CD14-positive monocyte (primary cell): ENCODE measurements at regions not wholly inside any gene's neighbourhood (a gene's known extent, or its start where the extent isn't known, plus 50 kb on each side); places are given as distances from the start of the nearest gene placed in this dataset.

Experiments used
- DNase-seq, 3 donors: peaks; one replicate each; pipeline ENCODE4 v3.0.0-alpha.2; 2011 to 2022
- H2AFZ ChIP-seq: 2 replicates; pipeline ENCODE4 v1.6.0; 2012; ENCODE audit warnings: mild to moderate bottlenecking, low read depth, low read length, inconsistent platforms; ENCODE audit not compliant: insufficient read depth, poor library complexity, severe bottlenecking
- H3K27ac ChIP-seq, 2 donors: 1 replicate in 1 of 2; 2 replicates in 1 of 2; pipeline ENCODE4 v1.5.1; 2012 to 2013; ENCODE audit warnings: low read length in 2 of 2, control low read depth in 1 of 2, inconsistent platforms in 1 of 2, low read depth in 1 of 2, mild to moderate bottlenecking in 1 of 2
- H3K27me3 ChIP-seq, 2 donors: one replicate each; pipeline versions ENCODE4 v1.6.0 to v1.6.1; 2011 to 2013; ENCODE audit warnings: low read length in 2 of 2; ENCODE audit not compliant: control insufficient read depth in 2 of 2, insufficient read depth in 2 of 2
- H3K36me3 ChIP-seq, 2 donors: replicated peaks in 1 of 2; 1 replicate in 1 of 2; 2 replicates in 1 of 2; pipeline versions ENCODE4 v1.5.1 to v1.6.1; 2012 to 2013; ENCODE audit warnings: low read length in 2 of 2, control low read depth in 1 of 2, inconsistent platforms in 1 of 2, mild to moderate bottlenecking in 1 of 2; ENCODE audit not compliant: insufficient read depth in 2 of 2, control insufficient read depth in 1 of 2
- H3K4me1 ChIP-seq, 2 donors: 1 replicate in 1 of 2; 2 replicates in 1 of 2; pipeline versions ENCODE4 v1.5.1 to v1.6.1; 2012 to 2013; ENCODE audit warnings: low read length in 2 of 2, control low read depth in 1 of 2, inconsistent platforms in 1 of 2, mild to moderate bottlenecking in 1 of 2, moderate library complexity in 1 of 2; ENCODE audit not compliant: insufficient read depth in 2 of 2, control insufficient read depth in 1 of 2
- H3K4me2 ChIP-seq: replicated peaks from 2 replicates; pipeline ENCODE3; 2012; ENCODE audit warnings: low read length, moderate library complexity, mild to moderate bottlenecking; ENCODE audit not compliant: poor library complexity, severe bottlenecking; ENCODE audit errors: extremely low read depth
- H3K4me3 ChIP-seq, 3 experiments: fragments of 200-600 bp in 1 of 3; sonication (generic) in 1 of 3; replicated peaks in 1 of 3; 1 replicate in 2 of 3; 2 replicates in 1 of 3; pipeline ENCODE4 v1.5.1; 2011 to 2013; ENCODE audit warnings: low read length in 3 of 3, mild to moderate bottlenecking in 3 of 3, control low read depth in 2 of 3, low read depth in 2 of 3, inconsistent platforms in 1 of 3, moderate library complexity in 1 of 3
- H3K79me2 ChIP-seq: 2 replicates; pipeline ENCODE4 v1.6.0; 2012; ENCODE audit warnings: mild to moderate bottlenecking, control low read depth, inconsistent platforms, low read length, moderate library complexity; ENCODE audit not compliant: insufficient read depth
- H3K9ac ChIP-seq: 2 replicates; pipeline ENCODE4 v1.6.0; 2017; ENCODE audit warnings: low read length, mild to moderate bottlenecking; ENCODE audit not compliant: insufficient read depth, poor library complexity, severe bottlenecking
- H3K9me3 ChIP-seq, 2 donors: replicated peaks in 1 of 2; 1 replicate in 1 of 2; 2 replicates in 1 of 2; pipeline versions ENCODE4 v1.5.1 to v1.6.1; 2012 to 2013; ENCODE audit warnings: low read length in 2 of 2, control low read depth in 1 of 2; ENCODE audit not compliant: control insufficient read depth in 1 of 2, insufficient read depth in 1 of 2
- H4K20me1 ChIP-seq: 2 replicates; pipeline ENCODE4 v1.6.0; 2012; ENCODE audit warnings: mild to moderate bottlenecking, low read length, control low read depth, moderate library complexity; ENCODE audit not compliant: insufficient read depth
- H3K27ac Mint-ChIP-seq, 7 donors: one replicate each; pipeline ENCODE4 v1.8.0; 2020; ENCODE audit warnings: mild to moderate bottlenecking in 7 of 7, mixed read lengths in 7 of 7, moderate library complexity in 6 of 7, inconsistent platforms in 2 of 7
- H3K27me3 Mint-ChIP-seq, 3 donors: one replicate each; pipeline ENCODE4 v1.8.0; 2021 to 2022; ENCODE audit warnings: low read depth in 3 of 3, mild to moderate bottlenecking in 3 of 3, mixed read lengths in 3 of 3, moderate library complexity in 3 of 3, inconsistent platforms in 1 of 3
- H3K36me3 Mint-ChIP-seq, 2 donors: one replicate each; pipeline ENCODE4 v1.8.0; 2020; ENCODE audit warnings: mixed read lengths in 2 of 2, inconsistent platforms in 1 of 2, mild to moderate bottlenecking in 1 of 2
- H3K4me1 Mint-ChIP-seq: one replicate; pipeline ENCODE4 v1.8.0; 2020; ENCODE audit warnings: mild to moderate bottlenecking, mixed read lengths
- H3K4me3 Mint-ChIP-seq, 2 donors: one replicate each; pipeline ENCODE4 v1.8.0; 2020; ENCODE audit warnings: mild to moderate bottlenecking in 2 of 2, mixed read lengths in 2 of 2, moderate library complexity in 1 of 2
- H3K9me3 Mint-ChIP-seq, 7 donors: one replicate each; pipeline ENCODE4 v1.8.0; 2020 to 2022; ENCODE audit warnings: mixed read lengths in 7 of 7, mild to moderate bottlenecking in 6 of 7, moderate library complexity in 6 of 7, inconsistent platforms in 2 of 7
- CTCF ChIP-seq: fragments of 200-600 bp; IDR thresholded peaks from one replicate; pipeline ENCODE4 v1.8.0; 2022; ENCODE audit warnings: antibody characterized with exemption, mild to moderate bottlenecking
- intact Hi-C, 2 donors: fragments of 100-400 bp; cut with micrococcal nuclease; formaldehyde crosslinking; loops; one replicate each; pipeline versions ENCODE4 v1.15.0 to v1.15.1; 2023

- H3K4me2 ChIP-seq, result no peak overlapping the region
- H3K27ac ChIP-seq, result no peak overlapping the region
These were observed 101.6 kb upstream of the MAP4K3 start for GRCh38 chr2:39538718-39539117.

GRCh38 chr2:39540414-39540813 is 103.3 kb upstream of the MAP4K3 start:
- no peak overlapping the region for H3K4me3 Mint-ChIP-seq
- H3K27ac ChIP-seq, result no peak overlapping the region
- no peak overlapping the region for H2AFZ ChIP-seq
- H3K36me3 Mint-ChIP-seq, result no peaks in the 10 kb centered on the region
- no peaks in the 10 kb centered on the region for H3K27me3 ChIP-seq
- intact Hi-C loops, result no loop called here
- no peaks in the 10 kb centered on the region for H4K20me1 ChIP-seq
- H3K27ac Mint-ChIP-seq, result no peak overlapping the region
- no peaks in the 10 kb centered on the region for H3K9me3 ChIP-seq
- H3K4me1 Mint-ChIP-seq, result peaks cover 2% of the 10 kb centered on the region
- no peaks in the 10 kb centered on the region for H3K4me1 ChIP-seq
- H3K9ac ChIP-seq, result no peak overlapping the region
- H3K4me2 ChIP-seq, result no peak overlapping the region
- H3K4me3 ChIP-seq, result no peak overlapping the region
- H3K9me3 Mint-ChIP-seq, result peaks cover 0 to 7% (median 4%) of the 10 kb centered on the region in 7 donors
- H3K36me3 ChIP-seq, result no peaks in the 10 kb centered on the region
- no peaks in the 10 kb centered on the region for H3K79me2 ChIP-seq
- H3K27me3 Mint-ChIP-seq, result peaks cover 2 to 3% (median 2%) of the 10 kb centered on the region in 3 donors
- no peak for DNase-seq
- no peak for TF ChIP-seq CTCF

More at GRCh38 chr2:39538718-39539117, 101.6 kb upstream of the MAP4K3 start:
- H3K4me1 Mint-ChIP-seq, result peaks cover 2% of the 10 kb centered on the region
- H3K36me3 Mint-ChIP-seq, result no peaks in the 10 kb centered on the region
- no peak overlapping the region for H3K27ac Mint-ChIP-seq
- H2AFZ ChIP-seq, result no peak overlapping the region
- no peaks in the 10 kb centered on the region for H3K9me3 ChIP-seq
- no peak overlapping the region for H3K4me3 Mint-ChIP-seq
- intact Hi-C loops, result no loop called here
- H3K27me3 ChIP-seq, result no peaks in the 10 kb centered on the region
- no peaks in the 10 kb centered on the region for H3K4me1 ChIP-seq
- H3K36me3 ChIP-seq, result no peaks in the 10 kb centered on the region
- peak in 1 of 3 donors; percentile 8 for DNase-seq
- H4K20me1 ChIP-seq, result no peaks in the 10 kb centered on the region
- H3K4me3 ChIP-seq, result no peak overlapping the region
- H3K27me3 Mint-ChIP-seq, result peaks cover 2 to 3% (median 2%) of the 10 kb centered on the region in 3 donors
- TF ChIP-seq CTCF, result no peak
- no peaks in the 10 kb centered on the region for H3K79me2 ChIP-seq
- no peak overlapping the region for H3K9ac ChIP-seq
- peaks cover 0 to 5% (median 3%) of the 10 kb centered on the region in 7 donors for H3K9me3 Mint-ChIP-seq
